ENCODE measurements at regions not wholly inside any gene's neighbourhood (a gene's known extent, or its start where the extent isn't known, plus 50 kb on each side); places are given as distances from the start of the nearest gene placed in this dataset.

DNA sequence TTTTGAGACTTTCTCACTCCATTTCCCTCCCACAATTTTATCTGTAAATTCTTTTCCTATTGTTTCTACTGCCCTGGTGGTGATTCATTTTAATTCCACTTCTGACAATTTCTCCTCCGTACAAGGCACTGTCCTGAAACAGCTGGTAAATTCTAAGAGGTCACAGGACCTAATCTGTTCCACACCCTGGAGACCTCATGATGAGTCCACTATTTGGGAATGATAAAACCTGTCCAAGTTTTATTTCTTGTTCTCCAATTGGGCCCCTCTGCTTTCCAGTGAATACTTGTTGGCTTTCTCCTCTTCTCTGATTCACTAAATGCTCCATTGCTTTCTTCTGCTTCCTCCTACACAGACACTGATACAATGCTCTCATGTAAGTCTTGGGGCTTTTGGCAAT is 343.1 kb upstream of the DUSP10 start:
- DNase-seq, result no peak
- no peak overlapping the region for H3K4me3 ChIP-seq
- H3K4me1 ChIP-seq, result peaks cover 5 to 11% of the 10 kb centered on the region in 2 donors
- H3K27ac ChIP-seq, result no peak overlapping the region
- TF ChIP-seq POLR2A (IDR thresholded peaks at IDR 0.05), result no peak
- TF ChIP-seq, protein P1, sequence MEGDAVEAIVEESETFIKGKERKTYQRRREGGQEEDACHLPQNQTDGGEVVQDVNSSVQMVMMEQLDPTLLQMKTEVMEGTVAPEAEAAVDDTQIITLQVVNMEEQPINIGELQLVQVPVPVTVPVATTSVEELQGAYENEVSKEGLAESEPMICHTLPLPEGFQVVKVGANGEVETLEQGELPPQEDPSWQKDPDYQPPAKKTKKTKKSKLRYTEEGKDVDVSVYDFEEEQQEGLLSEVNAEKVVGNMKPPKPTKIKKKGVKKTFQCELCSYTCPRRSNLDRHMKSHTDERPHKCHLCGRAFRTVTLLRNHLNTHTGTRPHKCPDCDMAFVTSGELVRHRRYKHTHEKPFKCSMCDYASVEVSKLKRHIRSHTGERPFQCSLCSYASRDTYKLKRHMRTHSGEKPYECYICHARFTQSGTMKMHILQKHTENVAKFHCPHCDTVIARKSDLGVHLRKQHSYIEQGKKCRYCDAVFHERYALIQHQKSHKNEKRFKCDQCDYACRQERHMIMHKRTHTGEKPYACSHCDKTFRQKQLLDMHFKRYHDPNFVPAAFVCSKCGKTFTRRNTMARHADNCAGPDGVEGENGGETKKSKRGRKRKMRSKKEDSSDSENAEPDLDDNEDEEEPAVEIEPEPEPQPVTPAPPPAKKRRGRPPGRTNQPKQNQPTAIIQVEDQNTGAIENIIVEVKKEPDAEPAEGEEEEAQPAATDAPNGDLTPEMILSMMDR (IDR thresholded peaks at IDR 0.05 in 4 of 5, conservative IDR thresholded peaks at IDR 0.05 in 1 of 5), result no peak
- no peaks in the 10 kb centered on the region for H3K36me3 ChIP-seq
- no peaks in the 10 kb centered on the region for H3K9me3 ChIP-seq
- in situ Hi-C loops (cut with MboI; ENCODE audit: low sequenced_read_pairs in 4 of 4) (no loop called here), intact Hi-C loops (cut with DNase I; ENCODE audit: low total_unique reads) (no loop called here)
- peak; percentile 71 to 82 for ATAC-seq
- H3K27me3 ChIP-seq, result no peaks in the 10 kb centered on the region

DNA sequence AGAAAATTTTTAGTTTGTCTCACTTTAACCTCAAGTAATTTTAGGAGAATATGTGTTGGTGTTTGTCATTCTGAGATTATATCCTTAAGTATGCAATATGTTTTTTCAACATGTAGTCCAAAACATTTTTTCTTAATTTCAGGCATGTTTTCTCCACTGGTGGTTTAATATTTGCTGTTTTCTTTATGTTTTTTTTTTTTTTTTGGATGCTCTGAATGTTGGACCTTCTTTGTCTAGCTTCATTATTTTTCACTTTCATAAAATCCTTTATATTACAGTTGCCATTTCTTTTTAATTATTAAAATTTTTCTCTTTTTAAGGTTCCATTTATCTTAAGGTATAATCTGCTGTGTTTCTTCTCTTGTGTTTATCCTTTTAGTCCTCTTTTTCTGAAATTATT is 342.2 kb upstream of the DUSP10 start:
- in situ Hi-C loops (cut with MboI; ENCODE audit: low sequenced_read_pairs in 4 of 4), result no loop called here
- H3K4me3 ChIP-seq, result no peak overlapping the region
- intact Hi-C loops (cut with DNase I; ENCODE audit: low total_unique reads), result no loop called here
- no peaks in the 10 kb centered on the region for H3K9me3 ChIP-seq
- H3K27me3 ChIP-seq, result no peaks in the 10 kb centered on the region
- H3K4me1 ChIP-seq, result peaks cover 5 to 11% of the 10 kb centered on the region in 2 donors
- no peak overlapping the region for H3K27ac ChIP-seq
- no peaks in the 10 kb centered on the region for H3K36me3 ChIP-seq
- no peak for ATAC-seq
- TF ChIP-seq, protein P1 (IDR thresholded peaks at IDR 0.05 in 4 of 5, conservative IDR thresholded peaks at IDR 0.05 in 1 of 5), result no peak
- TF ChIP-seq POLR2A (IDR thresholded peaks at IDR 0.05), result no peak
- no peak for DNase-seq

DNA sequence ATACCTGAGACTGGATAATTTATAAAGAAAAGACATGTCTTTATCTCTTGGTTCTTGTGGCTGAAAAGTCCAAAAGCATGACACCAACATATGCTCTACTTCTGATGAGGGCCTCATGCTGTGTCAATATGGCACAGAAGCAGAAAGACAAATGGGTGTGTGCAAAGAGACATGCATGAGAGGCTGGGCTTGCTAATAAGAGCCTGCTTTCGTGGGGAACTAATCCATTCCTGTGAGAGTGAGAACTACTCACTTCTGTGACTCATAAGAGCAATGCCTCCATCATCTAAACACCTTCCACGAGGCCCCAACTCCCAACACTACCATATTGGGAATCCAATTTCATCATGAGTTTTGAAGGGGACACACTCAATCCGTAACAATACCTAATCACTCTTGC is 340.0 kb upstream of the DUSP10 start:
- Histone ChIP-seq H3K36me3 (no peaks in the 10 kb centered on the region), H3K4me3 (no peak overlapping the region), H3K27ac (no peak overlapping the region), H3K27me3 (no peaks in the 10 kb centered on the region), H3K9me3 (no peaks in the 10 kb centered on the region), H3K4me1 (no peaks in the 10 kb centered on the region)
- DNase-seq (no peak), ATAC-seq (no peak)
- intact Hi-C loops (cut with DNase I; ENCODE audit: low total_unique reads) (no loop called here), in situ Hi-C loops (cut with MboI; ENCODE audit: low sequenced_read_pairs in 4 of 4) (no loop called here)
- no peak for TF ChIP-seq POLR2A (IDR thresholded peaks at IDR 0.05)
- TF ChIP-seq, protein P1 (IDR thresholded peaks at IDR 0.05 in 4 of 5, conservative IDR thresholded peaks at IDR 0.05 in 1 of 5), result no peak

DNA sequence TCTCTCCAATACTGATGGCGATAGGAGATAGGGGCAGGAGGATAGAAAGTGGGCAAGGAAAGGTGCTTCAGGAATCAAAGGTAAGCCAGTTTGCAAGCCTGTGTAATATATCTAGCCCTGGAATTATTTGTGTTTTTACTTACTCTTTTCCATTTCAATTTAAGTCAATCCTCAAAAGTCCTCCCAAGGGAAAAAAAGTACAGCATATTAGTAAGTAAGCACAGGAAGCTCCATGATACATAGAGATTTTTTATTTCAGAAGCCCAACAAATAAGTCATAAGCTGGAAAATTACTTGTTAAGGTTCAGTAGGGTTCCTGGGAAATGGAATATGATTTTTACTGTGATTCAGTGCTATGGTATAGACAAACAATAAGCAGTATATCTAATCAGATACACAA is 337.7 kb upstream of the DUSP10 start:
- TF ChIP-seq, protein P1 (IDR thresholded peaks at IDR 0.05 in 4 of 5, conservative IDR thresholded peaks at IDR 0.05 in 1 of 5), result no peak
- TF ChIP-seq POLR2A (IDR thresholded peaks at IDR 0.05), result no peak
- intact Hi-C loops (cut with DNase I; ENCODE audit: low total_unique reads), result no loop called here
- Histone ChIP-seq H3K4me3 (no peak overlapping the region), H3K4me1 (no peaks in the 10 kb centered on the region), H3K27me3 (no peaks in the 10 kb centered on the region), H3K27ac (no peak overlapping the region), H3K9me3 (no peaks in the 10 kb centered on the region), H3K36me3 (no peaks in the 10 kb centered on the region)
- no peak for ATAC-seq
- in situ Hi-C loops (cut with MboI; ENCODE audit: low sequenced_read_pairs in 4 of 4), result no loop called here
- DNase-seq, result no peak

DNA sequence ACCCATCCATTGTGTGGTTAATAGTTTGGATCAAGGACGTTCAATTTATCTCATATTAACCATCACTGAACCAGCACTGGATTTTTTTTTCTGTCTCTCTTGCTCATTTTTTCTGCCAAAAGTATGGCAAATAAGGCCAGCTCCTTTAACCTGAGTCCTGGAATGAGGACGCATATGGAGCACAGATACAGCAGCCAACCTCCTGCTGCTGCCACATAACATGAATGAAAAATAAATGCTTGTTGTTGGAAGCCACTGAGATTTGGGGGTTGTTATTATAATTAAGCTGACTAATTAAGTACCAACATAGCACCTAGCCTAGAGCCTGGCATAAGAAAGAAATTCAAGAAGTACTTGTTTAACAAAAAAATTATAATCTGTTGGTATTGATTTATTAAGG is 335.3 kb upstream of the DUSP10 start:
- Histone ChIP-seq H3K9me3 (no peaks in the 10 kb centered on the region), H3K27me3 (no peaks in the 10 kb centered on the region), H3K4me1 (no peaks in the 10 kb centered on the region), H3K27ac (no peak overlapping the region), H3K36me3 (no peaks in the 10 kb centered on the region), H3K4me3 (no peak overlapping the region)
- DNase-seq (no peak), ATAC-seq (no peak)
- no peak for TF ChIP-seq POLR2A (IDR thresholded peaks at IDR 0.05)
- TF ChIP-seq, protein P1 (IDR thresholded peaks at IDR 0.05 in 4 of 5, conservative IDR thresholded peaks at IDR 0.05 in 1 of 5), result no peak
- in situ Hi-C loops (cut with MboI; ENCODE audit: low sequenced_read_pairs in 4 of 4), result no loop called here
- intact Hi-C loops (cut with DNase I; ENCODE audit: low total_unique reads), result no loop called here
